GM21390 (cell line): ENCODE measurements at regions not wholly inside any gene's neighbourhood (a gene's known extent, or its start where the extent isn't known, plus 50 kb on each side); places are given as distances from the start of the nearest gene placed in this dataset.
"Not testable (repeated sequence)": the region's sequence is repeated elsewhere in the genome, so short reads cannot be mapped to it uniquely, and the experiment has no call there.

Source experiments
- ATAC-seq: cut with Tn5 transposase; IDR thresholded peaks from one replicate; pipeline ENCODE4 v1.9.1; 2021; ENCODE audit not compliant: unreplicated experiment

- no peak for ATAC-seq
Measured at GRCh38 chr17:27944546-27945332, 51.6 kb upstream of the LYRM9 start.

GRCh38 chr17:27945333-27945616 is 52.1 kb upstream of the LYRM9 start:
- ATAC-seq, result no peak

DNA sequence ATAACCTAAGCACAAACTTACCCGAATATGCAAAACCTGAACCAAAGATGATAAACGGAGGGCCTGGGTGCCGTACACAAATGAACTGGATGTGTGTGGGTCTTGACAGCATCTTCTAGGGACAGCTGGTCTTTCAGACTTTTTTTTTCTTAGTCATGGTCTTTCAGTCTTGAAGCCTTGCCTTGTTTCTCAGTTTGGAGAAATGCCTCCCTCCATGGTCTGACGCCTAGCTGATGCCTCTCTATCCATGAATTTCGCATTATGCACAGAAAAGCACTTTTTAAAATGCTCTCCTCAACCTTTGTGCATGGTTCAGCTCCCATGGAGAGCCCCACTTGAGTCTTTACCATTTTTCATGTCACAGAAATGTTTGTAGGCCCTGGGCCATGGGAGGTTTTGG is 52.8 kb upstream of the LYRM9 start:
- ATAC-seq, result no peak

DNA sequence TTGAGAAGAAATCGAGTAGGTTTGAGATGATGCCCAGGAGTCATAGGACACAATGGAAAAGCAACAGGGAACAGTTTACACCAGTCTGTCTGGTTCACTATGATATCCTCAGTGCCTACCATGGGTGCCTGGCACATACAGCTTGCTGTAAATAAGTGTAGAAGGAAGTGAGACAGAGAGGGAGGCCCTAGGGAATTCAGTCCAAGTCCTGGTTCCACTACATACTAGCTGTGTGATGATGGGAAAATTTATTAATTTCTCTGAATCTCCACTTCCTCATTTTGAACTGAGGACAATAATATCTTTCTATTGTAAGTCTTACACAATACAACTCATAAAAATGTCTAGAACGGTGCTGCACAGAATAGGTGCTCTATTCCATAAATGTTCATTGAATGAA is 53.3 kb upstream of the LYRM9 start:
- no peak for ATAC-seq

- ATAC-seq, result no peak
Measured at GRCh38 chr17:27947005-27947406, 53.8 kb upstream of the LYRM9 start.

GRCh38 chr17:27949304-27949703 is 56.1 kb upstream of the LYRM9 start:
- ATAC-seq, result no peak

GRCh38 chr17:27950225-27950624 is 57.1 kb upstream of the LYRM9 start:
- not testable (repeated sequence) for ATAC-seq

GRCh38 chr17:27950995-27951394 is 57.8 kb upstream of the LYRM9 start:
- ATAC-seq, result no peak

- no peak for ATAC-seq
Measured at GRCh38 chr17:27951872-27952271, 58.7 kb upstream of the LYRM9 start.

GRCh38 chr17:27952366-27952765 is 59.2 kb upstream of the LYRM9 start:
- ATAC-seq, result no peak

DNA sequence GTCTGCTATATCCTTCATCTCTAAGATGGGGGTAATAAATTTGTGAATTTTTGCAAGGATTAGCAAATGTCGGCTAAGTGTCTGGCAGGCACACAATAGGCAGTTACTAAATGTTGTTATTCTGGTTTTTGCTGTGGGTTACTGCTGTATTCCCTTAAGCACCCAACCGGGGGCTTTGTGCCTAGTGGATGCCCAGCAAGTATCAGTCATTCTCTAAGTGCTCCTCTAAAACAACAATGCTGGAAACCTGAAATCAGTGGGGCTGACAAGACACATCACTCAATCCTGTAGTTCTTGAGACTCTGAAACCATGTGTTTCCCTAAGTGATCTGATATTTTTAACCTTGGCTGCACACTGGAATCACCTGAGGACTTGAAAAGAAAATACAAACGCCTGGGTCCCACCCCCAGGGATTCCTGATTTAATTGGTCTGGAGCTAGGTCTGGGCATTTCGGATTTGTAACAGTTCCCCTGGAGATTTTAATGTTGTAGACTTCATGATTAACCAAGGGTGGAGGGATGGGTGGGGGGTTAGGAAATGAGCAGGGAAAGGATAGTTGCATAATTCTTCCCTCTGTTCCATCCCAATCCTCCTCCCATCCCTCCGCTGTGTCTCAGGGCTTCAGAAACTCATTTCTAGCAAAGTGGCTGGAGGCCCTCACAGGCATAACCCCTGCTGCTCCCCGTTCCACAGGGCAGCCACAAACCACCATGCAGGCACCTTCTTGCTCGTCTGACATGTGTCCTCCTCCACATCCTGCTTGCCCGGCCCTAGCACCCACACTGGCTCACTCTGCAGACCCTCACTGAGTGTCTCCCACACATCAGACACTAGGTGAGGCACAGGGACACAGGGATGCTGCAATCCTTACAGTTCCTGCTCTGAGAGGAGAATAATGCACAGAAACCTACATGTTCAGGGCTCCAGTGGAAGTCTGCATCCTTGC is 61.7 kb upstream of the LYRM9 start:
- no peak for ATAC-seq

DNA sequence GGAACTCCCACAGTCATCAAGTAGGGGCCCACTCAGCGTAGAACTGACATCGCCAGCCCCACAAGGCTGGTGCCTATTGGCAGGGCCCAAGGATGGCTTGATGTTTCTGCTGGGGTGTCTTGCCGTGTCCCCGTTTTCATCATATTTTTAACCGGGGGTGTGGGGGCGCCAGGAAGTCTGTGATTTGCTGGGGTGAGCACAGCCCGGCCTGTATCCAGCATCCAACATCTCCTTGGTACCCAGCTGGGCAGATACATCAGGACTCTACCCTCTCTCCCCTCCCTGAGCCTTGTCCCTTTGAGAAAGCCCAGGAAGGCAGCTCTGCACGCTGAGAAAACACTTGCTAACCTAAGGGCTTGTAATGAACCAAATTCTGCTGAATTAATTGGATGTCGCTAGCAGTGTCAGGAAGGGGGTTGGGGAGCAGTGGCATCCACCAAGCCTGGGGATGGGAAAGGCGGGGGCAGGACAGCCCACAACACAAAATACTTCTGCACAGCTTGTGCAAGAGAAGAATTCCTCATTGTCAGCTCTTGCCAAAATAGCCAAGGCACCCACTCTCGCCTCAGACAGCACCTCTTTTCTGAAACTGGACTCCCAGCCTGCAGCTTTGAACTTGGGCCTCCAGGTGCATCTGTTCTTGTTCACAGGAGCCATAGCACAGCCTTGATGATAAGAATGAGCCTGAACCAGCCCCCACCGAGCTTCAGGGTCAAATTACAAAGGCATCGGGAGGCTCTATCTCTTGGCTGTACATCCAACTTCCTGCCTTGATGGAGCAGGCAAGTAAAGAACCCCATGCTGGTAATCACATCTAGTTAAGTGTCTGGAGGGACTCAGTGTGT is 63.7 kb upstream of the LYRM9 start:
- no peak for ATAC-seq

- ATAC-seq, result not testable (repeated sequence)
Measured at GRCh38 chr17:27957446-27957793, 64.3 kb upstream of the LYRM9 start.

GRCh38 chr17:27958708-27959381 is 65.7 kb upstream of the LYRM9 start:
- ATAC-seq, result no peak

GRCh38 chr17:27959382-27959709 is 66.2 kb upstream of the LYRM9 start:
- no peak for ATAC-seq

GRCh38 chr17:27960183-27960849 is 67.2 kb upstream of the LYRM9 start:
- no peak for ATAC-seq

DNA sequence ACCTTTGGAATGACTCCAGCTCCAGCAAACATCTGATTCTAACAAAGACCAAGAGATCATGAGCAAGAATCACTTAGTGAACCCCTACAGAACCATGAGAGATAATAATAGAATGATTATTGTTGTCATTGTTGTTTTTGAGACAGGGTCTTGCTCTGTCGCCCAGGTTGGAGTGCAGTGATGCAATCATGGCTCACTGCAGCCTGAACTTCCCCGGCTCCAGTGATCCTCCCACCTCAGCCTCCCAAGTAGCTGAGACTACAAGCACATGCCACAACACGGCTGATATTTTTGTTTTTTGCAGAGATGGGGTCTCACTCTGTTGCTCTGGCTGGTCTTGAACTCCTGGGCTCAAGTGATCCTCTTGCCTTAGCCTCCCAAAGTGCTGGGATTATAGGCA is 69.4 kb upstream of the LYRM9 start:
- ATAC-seq, result not testable (repeated sequence)

DNA sequence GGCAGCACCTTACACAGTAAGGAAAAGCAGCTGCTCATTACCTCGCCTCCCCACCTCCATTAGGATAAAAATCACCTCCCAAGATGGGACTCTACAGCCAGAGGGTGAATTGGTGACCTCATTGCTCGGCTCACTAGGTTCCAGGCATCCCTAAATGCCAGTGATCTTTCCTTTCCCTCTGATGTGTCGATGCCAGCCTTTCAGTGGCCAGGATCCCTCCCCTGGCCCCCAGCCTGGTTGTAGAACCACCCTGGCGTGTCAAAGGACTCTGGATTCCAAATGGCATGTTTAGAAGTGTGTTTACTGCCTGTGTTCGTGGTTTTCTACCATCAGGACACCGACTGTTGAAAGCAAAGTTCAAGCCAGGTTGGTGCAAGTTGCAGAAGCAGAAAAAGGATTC is 72.1 kb upstream of the LYRM9 start:
- no peak for ATAC-seq

- ATAC-seq, result no peak
Measured at GRCh38 chr17:27968206-27968732, 74.2 kb upstream of the NLK start.

- ATAC-seq, result no peak
Measured at GRCh38 chr17:27970587-27970986, 71.9 kb upstream of the NLK start.
